Dedifferentiated amniotic fluid mesenchymal stem cell (primary cell): ENCODE measurements at regions not wholly inside any gene's neighbourhood (a gene's known extent, or its start where the extent isn't known, plus 50 kb on each side); places are given as distances from the start of the nearest gene placed in this dataset.
"Not testable (repeated sequence)": the region's sequence is repeated elsewhere in the genome, so short reads cannot be mapped to it uniquely, and the experiment has no call there.

Source experiments
- DNase-seq: peaks from one replicate; pipeline ENCODE4 v3.0.0-alpha.2; 2016; ENCODE audit errors: extremely low spot score

GRCh38 chr9:13942201-13942600 is 371.7 kb downstream of the NFIB start:
- DNase-seq = no peak

GRCh38 chr9:13941714-13942113 is 372.2 kb downstream of the NFIB start:
- DNase-seq = no peak

GRCh38 chr9:13939701-13940490 is 374.0 kb downstream of the NFIB start:
- no peak for DNase-seq

GRCh38 chr9:13939134-13939533 is 374.8 kb downstream of the NFIB start:
- peak; percentile 80 for DNase-seq

- DNase-seq = no peak
These were observed 379.5 kb downstream of the NFIB start for GRCh38 chr9:13934416-13934815.

- no peak for DNase-seq
These were observed 380.7 kb downstream of the NFIB start for GRCh38 chr9:13933268-13933656.

DNA sequence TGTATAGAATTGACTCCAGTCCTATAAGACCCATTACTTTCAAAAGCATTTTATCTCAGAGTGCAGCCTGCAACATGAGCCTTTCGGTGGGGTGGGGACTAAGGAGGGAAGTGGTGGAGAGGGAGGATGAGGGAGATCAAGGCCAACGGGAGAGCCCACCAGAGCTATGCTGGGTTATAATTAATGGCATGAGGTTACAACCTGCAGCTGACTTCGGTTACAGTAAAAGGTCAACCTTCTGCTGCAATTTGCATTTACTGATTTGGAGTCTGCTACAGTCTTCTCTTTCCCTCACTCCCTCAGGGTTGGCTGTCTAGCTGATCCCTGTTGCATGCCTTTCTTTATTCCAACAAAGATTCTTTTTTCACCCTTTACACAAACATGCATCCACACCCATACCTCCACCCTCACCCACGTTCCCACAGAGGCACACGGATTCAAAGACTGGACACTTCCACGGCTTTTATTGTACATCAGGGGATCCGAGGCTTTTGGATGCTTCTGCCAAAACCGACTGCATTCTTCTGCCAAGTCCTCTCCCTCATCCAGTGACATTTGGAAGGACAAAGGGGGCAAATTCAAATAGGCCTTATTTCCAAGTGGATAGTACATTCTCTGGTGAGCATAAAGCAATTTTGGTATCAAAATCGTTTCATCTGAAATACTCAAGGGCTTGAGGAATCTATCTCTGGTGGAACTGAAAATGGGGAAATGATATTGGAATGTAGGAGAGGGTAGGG is 381.2 kb downstream of the NFIB start:
- DNase-seq = no peak

GRCh38 chr9:13929013-13929412 is 384.9 kb downstream of the NFIB start:
- DNase-seq = no peak

GRCh38 chr9:13923381-13923780 is 390.6 kb downstream of the NFIB start:
- DNase-seq = no peak

DNA sequence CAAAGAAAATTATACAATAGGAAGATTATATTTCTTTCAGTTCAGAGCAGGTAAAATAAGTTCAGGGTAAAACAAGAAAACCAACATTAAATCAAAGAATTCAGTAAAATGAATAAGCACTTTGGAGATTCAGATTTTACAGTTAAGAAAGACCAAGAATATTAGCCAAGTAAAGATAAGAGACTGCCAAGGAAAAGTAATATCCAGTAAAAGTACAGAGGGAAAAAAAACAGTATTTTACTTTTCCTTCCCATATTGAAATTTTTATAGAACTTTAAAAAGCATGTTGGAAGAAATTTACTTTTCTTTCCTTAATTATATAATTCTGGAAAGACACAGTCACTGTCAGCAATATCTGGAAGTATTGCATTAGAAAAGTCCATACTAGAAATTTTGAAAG is 393.4 kb downstream of the NFIB start:
- no peak for DNase-seq

- DNase-seq = no peak
These were observed 394.5 kb downstream of the NFIB start for GRCh38 chr9:13919401-13919800.

GRCh38 chr9:13917534-13917933 is 396.4 kb downstream of the NFIB start:
- DNase-seq = no peak

DNA sequence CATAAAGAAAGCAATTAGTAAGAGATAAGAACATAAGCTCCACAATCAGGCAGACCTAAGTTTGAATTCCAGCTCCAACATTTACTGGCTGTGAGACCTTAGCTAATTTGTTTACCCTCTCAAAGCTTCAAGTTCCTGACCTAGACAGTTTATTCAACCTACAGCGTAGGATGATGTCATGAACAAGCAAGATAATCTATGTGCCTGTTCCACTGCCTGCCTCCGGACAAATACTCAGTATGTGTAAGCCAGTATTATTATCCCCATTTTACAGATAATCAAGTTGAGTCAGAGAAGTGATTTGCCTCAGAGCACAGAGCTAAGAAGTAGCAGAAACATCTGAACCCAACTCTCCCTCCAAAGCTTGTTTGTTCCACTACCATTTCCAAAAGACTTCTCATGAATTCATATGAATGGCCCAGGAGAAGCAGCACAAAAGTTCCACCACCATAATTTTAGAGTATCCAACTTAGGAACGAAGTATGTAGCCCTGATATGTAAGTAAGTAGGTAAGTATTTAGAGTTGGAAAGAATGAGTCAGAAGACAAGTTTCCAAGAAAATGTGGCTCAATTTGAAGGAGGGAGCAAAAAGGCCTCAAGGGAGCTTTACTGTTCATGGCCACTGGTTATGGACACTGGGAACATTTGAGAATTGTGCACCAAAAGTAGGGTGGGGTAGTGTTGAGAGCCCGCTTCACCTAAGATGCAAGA is 398.2 kb downstream of the NFIB start:
- DNase-seq = peak; percentile 16

- DNase-seq = no peak
These were observed 398.8 kb downstream of the NFIB start for GRCh38 chr9:13915131-13915530.

DNA sequence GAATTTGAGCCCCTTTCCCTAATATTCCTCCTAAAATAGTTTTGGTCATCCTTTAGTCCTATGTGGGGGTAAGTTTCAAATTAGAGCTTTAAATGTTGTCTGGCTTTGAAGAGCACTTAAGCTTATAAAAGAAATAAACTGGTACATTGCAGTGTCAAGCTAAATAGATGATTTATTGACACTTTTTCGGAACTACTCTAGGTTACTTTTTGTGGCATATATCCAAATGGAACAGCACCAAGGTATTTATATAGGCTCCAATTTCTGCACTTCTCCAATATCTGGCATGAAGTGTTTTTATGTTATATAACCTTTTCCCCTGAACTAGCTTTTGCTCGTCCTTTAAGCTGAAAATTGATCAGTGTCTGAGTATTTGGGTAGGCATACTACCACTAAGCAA is 402.5 kb downstream of the NFIB start:
- no peak for DNase-seq

GRCh38 chr9:13907842-13908241 is 406.1 kb downstream of the NFIB start:
- not testable (repeated sequence) for DNase-seq

DNA sequence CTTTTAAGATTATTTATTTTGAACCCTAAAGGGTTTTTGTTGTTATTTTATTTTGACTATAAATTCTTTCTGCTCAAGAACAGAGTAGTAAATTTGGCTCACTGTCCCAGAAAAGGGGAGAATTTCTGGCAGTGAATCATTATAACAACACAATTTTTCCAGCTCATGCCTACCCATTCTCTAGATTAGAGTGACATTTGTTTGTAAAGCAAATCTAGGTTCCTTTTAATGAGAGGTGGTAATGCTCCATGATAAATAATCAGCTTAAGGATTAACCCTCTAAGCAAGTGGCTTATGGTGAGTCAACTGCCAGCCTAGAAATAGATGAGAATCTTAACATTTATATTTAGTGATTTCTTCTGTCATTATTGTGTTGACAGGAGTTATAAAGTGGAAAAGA is 409.2 kb downstream of the NFIB start:
- DNase-seq = no peak

DNA sequence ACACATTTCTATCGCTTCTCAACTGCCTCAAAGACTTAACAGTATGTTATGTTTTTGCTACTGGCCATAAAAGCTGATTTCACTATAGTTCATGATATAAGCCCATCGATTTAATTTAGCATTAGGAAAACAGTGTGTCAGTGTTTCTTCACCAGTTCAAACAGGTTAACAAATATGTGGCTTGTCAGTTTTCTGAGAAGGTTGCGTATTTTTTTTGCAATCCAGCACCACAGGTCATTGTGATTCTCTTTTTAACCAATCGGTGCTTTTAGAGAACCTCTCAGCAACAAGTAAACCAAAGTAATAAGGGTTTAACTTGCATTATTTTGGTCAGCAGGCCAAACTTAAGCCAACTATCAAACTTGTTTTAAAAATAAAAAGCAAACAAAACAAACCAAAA is 409.6 kb downstream of the NFIB start:
- DNase-seq = no peak

DNA sequence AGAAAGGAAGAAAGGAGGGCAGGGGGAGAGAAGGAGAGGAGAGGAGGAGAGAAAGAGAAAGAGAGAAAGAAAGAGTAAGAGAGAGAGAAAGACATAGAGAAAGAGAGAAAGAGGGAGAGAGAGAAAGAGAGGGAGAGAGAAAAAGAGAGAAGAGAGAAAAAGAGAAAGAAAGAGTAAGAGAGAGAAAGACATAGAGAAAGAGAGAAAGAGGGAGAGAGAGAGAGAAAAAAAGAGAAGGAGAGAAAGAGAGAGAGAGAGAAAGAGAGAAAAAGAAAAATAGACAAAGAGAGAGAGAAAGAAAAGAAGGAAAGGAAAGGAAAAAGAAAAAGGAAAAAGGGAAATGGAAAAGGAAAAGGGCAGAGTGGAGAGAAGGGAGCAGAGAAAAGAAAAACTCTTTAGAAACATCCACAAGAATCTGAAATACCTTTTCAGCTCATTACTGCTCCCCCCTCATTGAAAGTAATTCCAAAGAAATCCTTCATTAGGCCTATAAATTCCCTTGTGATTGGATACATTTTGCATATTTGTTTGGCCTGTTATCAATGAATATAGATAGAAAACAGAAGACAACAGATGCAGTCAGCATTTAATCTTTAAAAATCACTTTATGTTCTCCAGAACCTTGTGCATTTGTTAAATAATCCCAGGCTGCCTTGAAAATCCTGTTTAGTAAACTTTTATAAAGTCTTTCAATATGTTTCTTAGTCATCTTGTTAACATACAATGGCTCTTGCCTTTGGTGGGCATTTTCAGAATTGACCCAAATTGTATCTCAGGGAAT is 411.5 kb downstream of the NFIB start:
- DNase-seq = no peak

GRCh38 chr9:13901176-13901575 is 412.8 kb downstream of the NFIB start:
- no peak for DNase-seq

GRCh38 chr9:13900449-13900848 is 413.5 kb downstream of the NFIB start:
- no peak for DNase-seq

DNA sequence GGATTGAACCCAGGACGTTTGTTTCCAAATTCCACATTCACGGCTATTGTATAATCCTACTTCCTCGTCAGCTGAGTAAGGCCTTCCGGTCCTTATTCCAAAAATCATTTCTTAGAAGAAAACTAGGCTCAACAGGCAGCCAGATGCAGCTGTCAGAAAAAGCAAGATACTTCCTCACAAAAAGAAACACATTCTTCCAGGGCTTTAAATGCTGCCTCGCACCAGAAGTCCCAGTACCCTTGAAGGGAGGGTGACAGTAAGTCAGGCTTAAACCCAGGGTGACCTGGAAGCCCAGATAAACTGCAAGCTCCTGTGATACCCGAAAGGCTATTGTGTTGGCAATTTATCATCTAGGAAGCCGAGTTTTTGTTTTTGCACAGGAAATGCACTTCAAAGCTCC is 414.0 kb downstream of the NFIB start:
- no peak for DNase-seq
